IgD-negative memory B cell (primary cell): ENCODE measurements at regions not wholly inside any gene's neighbourhood (a gene's known extent, or its start where the extent isn't known, plus 50 kb on each side); places are given as distances from the start of the nearest gene placed in this dataset.
"Not testable (repeated sequence)": the region's sequence is repeated elsewhere in the genome, so short reads cannot be mapped to it uniquely, and the experiment has no call there.

Experiments used
- H3K27ac Mint-ChIP-seq, 3 donors: one replicate each; pipeline ENCODE4 v1.8.0; 2020 to 2022; ENCODE audit warnings: mild to moderate bottlenecking in 3 of 3, mixed read lengths in 3 of 3, moderate library complexity in 1 of 3
- H3K27me3 Mint-ChIP-seq: one replicate; pipeline ENCODE4 v1.8.0; 2021; ENCODE audit warnings: mixed read lengths
- H3K36me3 Mint-ChIP-seq: one replicate; pipeline ENCODE4 v1.8.0; 2020; ENCODE audit warnings: mild to moderate bottlenecking, mixed read lengths
- H3K4me1 Mint-ChIP-seq, 3 donors: one replicate each; pipeline ENCODE4 v1.8.0; 2020 to 2022; ENCODE audit warnings: mixed read lengths in 3 of 3, mild to moderate bottlenecking in 1 of 3
- H3K4me3 Mint-ChIP-seq, 4 donors: one replicate each; pipeline ENCODE4 v1.8.0; 2020 to 2022; ENCODE audit warnings: mild to moderate bottlenecking in 4 of 4, mixed read lengths in 4 of 4, moderate library complexity in 3 of 4
- H3K9me3 Mint-ChIP-seq, 3 donors: one replicate each; pipeline ENCODE4 v1.8.0; 2020 to 2021; ENCODE audit warnings: mixed read lengths in 3 of 3, mild to moderate bottlenecking in 1 of 3

DNA sequence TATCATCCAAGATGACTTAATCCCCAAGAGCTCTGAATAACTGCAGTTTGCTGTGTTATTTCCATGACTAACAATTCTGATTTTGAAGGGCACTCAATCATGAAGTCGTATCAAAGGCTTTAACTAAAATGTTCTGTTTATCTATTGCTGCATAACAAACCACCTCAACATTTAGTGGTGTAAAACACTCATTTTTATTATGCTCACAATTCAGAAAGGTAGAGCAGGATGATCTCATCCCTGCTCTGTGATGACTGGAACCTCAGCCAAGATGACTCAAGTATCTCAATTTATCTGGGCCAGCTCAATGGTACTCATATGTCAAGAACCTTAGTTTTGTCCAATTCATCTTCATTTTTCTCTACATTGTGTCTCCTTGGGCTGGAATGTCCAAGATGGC is 451.1 kb downstream of the PPARGC1A start:
- Mint-ChIP-seq H3K9me3 (peaks cover 4 to 21% (median 5%) of the 10 kb centered on the region in 3 donors), H3K27ac (no peak overlapping the region), H3K27me3 (no peaks in the 10 kb centered on the region), H3K4me3 (no peak overlapping the region), H3K4me1 (no peaks in the 10 kb centered on the region), H3K36me3 (no peaks in the 10 kb centered on the region)

- Mint-ChIP-seq H3K9me3 (peaks cover 4 to 29% (median 7%) of the 10 kb centered on the region in 3 donors), H3K27me3 (no peaks in the 10 kb centered on the region), H3K4me1 (no peaks in the 10 kb centered on the region), H3K27ac (no peak overlapping the region), H3K4me3 (no peak overlapping the region), H3K36me3 (no peaks in the 10 kb centered on the region)
These were observed 460.4 kb downstream of the PPARGC1A start for GRCh38 chr4:23429497-23429896.

GRCh38 chr4:23425570-23425969 is 464.3 kb downstream of the PPARGC1A start:
- H3K36me3 Mint-ChIP-seq: no peaks in the 10 kb centered on the region
- H3K27ac Mint-ChIP-seq: no peak overlapping the region
- H3K4me1 Mint-ChIP-seq: no peaks in the 10 kb centered on the region
- no peaks in the 10 kb centered on the region for H3K27me3 Mint-ChIP-seq
- H3K4me3 Mint-ChIP-seq: no peak overlapping the region
- H3K9me3 Mint-ChIP-seq: peaks cover 5 to 30% (median 10%) of the 10 kb centered on the region in 3 donors

DNA sequence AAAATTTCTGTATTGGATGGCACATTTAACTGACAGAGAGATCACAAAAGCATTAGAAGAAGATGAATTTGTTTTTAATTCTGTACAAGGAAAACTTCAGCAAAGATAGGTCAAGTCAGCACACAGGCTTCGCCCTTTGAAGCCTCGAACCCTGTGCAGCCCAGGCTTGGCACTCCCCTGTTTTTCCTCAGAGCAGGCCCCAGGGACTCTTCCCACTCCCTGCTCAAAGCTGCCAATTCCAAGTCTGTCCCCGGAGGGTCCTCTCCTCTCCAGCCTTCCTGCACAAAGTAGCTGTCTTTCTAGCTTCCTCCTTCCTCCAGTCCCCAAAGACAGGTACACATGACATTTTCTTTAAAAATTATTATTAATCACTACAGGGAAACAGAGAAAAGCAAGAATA is 466.3 kb downstream of the PPARGC1A start:
- no peaks in the 10 kb centered on the region for H3K4me1 Mint-ChIP-seq
- H3K4me3 Mint-ChIP-seq: no peak overlapping the region
- H3K9me3 Mint-ChIP-seq: peaks cover 4 to 19% (median 10%) of the 10 kb centered on the region in 3 donors
- H3K36me3 Mint-ChIP-seq: no peaks in the 10 kb centered on the region
- H3K27me3 Mint-ChIP-seq: no peaks in the 10 kb centered on the region
- no peak overlapping the region for H3K27ac Mint-ChIP-seq

GRCh38 chr4:23422878-23423277 is 467.0 kb downstream of the PPARGC1A start:
- Mint-ChIP-seq H3K36me3 (no peaks in the 10 kb centered on the region), H3K27me3 (no peaks in the 10 kb centered on the region), H3K4me1 (no peaks in the 10 kb centered on the region), H3K27ac (no peak overlapping the region), H3K9me3 (peaks cover 4 to 15% (median 6%) of the 10 kb centered on the region in 3 donors), H3K4me3 (no peak overlapping the region)

GRCh38 chr4:23413631-23414030 is 476.2 kb downstream of the PPARGC1A start:
- no peaks in the 10 kb centered on the region for H3K27me3 Mint-ChIP-seq
- H3K27ac Mint-ChIP-seq: no peak overlapping the region

DNA sequence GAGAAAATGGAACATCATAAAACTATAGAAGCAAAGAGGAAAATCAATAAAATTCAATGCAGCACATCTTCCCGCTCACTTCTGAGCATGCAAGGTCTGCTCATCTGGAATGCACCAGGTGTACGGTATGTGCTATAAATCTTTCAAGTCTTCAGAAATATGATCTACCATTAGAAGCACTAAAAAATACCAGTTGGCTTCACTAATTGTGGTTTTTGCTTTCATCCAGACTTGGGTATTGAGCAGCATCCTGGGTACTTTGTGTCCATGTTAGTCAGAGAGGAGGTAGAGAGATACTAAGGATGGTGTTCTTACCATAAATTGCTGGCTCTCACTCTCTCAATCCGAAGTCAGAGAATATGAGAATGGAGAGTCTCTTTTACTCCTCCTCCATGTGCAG is 477.1 kb downstream of the PPARGC1A start:
- Mint-ChIP-seq H3K27ac (no peak overlapping the region), H3K27me3 (no peaks in the 10 kb centered on the region), H3K9me3 (peaks cover 5 to 7% (median 6%) of the 10 kb centered on the region in 3 donors), H3K36me3 (no peaks in the 10 kb centered on the region), H3K4me3 (no peak overlapping the region), H3K4me1 (peaks cover 0 to 1% (median 0%) of the 10 kb centered on the region in 3 donors)

More at GRCh38 chr4:23413631-23414030, 476.2 kb downstream of the PPARGC1A start:
- Mint-ChIP-seq H3K4me1 (peaks cover 0 to 1% (median 0%) of the 10 kb centered on the region in 3 donors), H3K4me3 (no peak overlapping the region), H3K9me3 (peaks cover 5 to 7% (median 6%) of the 10 kb centered on the region in 3 donors), H3K36me3 (no peaks in the 10 kb centered on the region)

- H3K9me3 Mint-ChIP-seq: peaks cover 8 to 15% (median 13%) of the 10 kb centered on the region in 3 donors
- not testable (repeated sequence) for H3K36me3 Mint-ChIP-seq, H3K27me3 Mint-ChIP-seq, H3K4me3 Mint-ChIP-seq, H3K27ac Mint-ChIP-seq, H3K4me1 Mint-ChIP-seq
These were observed 480.9 kb downstream of the PPARGC1A start for GRCh38 chr4:23408913-23409312.

DNA sequence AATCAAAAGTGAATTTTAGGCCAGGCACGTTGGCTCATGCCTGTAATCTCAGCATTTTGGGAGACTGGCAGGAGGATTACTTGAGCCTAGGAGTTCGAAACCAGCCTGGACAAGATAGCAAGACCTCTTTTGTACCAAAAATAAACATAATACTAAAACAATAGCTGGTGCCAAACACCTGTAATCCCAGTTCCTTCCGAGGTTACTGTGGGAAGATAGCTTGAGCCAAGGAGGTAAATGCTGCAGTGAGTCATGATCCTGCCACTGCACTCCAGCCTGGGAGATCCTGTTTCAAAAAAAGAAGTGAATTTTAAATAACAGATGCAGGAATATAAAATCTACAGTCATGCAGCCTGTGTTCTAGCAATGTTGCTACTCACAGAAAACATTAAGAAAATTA is 488.3 kb downstream of the PPARGC1A start:
- H3K27ac Mint-ChIP-seq: no peak overlapping the region
- H3K9me3 Mint-ChIP-seq: peaks cover 9 to 34% (median 9%) of the 10 kb centered on the region in 3 donors
- no peaks in the 10 kb centered on the region for H3K4me1 Mint-ChIP-seq
- no peaks in the 10 kb centered on the region for H3K27me3 Mint-ChIP-seq
- no peak overlapping the region for H3K4me3 Mint-ChIP-seq
- peaks cover 3% of the 10 kb centered on the region for H3K36me3 Mint-ChIP-seq

DNA sequence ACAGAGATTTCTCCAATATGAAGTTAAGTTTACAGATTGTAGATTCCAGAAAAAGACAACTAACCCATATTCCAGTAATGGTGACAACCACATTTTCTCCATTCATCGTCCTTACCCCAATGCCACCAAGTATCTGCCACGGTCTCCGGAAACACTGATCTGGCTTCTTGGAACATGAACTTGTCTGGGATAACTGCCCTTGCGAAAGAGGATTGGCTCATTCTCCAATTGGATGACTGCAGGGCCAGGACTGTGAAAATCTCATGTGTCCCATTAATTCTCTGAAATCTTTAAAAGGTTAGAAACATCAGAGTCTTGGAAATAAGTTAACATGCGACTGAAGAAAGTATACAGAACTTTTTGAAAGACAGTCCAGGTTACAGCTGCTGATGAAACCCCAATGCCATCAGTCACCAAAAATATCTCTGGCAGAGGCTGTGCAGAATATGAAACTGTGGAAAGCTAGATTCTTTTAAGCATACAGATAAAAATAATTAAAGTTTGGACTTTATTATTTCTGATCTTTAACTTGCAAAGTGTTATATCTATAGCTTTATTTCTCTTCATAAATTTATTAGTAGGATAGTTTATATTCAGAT is 496.9 kb downstream of the PPARGC1A start:
- Mint-ChIP-seq H3K27me3 (no peaks in the 10 kb centered on the region), H3K4me3 (no peak overlapping the region), H3K27ac (no peak overlapping the region), H3K4me1 (peaks cover 0 to 3% (median 0%) of the 10 kb centered on the region in 3 donors), H3K36me3 (no peaks in the 10 kb centered on the region), H3K9me3 (peaks cover 10 to 27% (median 13%) of the 10 kb centered on the region in 3 donors)

DNA sequence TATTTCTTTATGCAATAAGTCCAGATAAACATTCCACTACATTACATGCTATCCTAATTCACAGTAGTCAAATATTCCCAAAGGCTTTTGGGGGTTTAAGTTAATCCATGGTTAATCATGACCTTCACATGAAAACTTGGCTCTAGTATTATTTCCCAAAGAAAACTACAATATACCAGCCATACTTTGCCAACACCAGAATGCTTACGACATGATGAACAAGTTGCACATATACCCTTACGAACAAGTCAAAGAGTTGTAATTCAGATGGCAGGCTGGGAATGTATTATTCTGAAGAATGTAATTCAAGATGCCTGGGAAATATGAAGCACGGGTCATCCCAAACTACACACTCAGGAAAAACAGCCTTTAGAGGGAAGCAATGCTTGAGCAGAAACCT is 499.6 kb downstream of the PPARGC1A start:
- no peaks in the 10 kb centered on the region for H3K27me3 Mint-ChIP-seq
- no peaks in the 10 kb centered on the region for H3K36me3 Mint-ChIP-seq
- peaks cover 7 to 19% (median 7%) of the 10 kb centered on the region in 3 donors for H3K9me3 Mint-ChIP-seq
- H3K27ac Mint-ChIP-seq: no peak overlapping the region
- no peak overlapping the region for H3K4me3 Mint-ChIP-seq
- H3K4me1 Mint-ChIP-seq: peaks cover 0 to 3% (median 0%) of the 10 kb centered on the region in 3 donors

DNA sequence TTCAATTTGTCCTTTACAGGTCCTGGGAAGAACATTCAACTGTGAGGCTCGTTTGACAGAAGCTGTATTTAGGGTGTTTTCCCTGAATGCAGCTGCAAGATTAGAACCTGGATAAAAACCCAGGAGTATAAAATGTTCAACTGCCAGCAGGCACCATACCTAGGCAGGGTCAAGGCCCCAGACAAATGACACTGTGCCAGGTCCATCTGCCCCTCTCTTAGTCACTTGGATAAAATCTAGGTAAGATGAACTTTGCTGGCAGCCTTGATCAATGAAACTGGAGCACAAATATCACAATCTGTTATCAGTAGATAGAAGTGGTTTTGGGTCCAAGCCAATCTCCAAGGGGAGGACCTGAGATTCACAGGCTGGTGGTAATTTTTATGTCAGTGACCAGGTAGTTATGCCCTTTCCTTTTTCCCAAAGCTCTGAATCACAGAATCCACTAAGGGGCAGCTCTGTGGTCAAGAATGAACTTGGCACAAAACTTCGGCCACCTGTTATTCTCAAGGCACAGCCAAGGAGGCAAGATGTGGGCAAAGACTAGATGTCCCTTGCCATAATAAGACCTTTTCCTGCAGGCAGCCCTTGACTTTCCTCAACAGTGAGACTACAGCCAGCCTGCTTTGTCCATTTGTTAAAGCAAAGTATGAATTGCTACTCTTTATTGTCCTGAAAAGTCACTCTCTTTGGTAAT is 501.0 kb downstream of the PPARGC1A start:
- H3K27ac Mint-ChIP-seq: no peak overlapping the region

DNA sequence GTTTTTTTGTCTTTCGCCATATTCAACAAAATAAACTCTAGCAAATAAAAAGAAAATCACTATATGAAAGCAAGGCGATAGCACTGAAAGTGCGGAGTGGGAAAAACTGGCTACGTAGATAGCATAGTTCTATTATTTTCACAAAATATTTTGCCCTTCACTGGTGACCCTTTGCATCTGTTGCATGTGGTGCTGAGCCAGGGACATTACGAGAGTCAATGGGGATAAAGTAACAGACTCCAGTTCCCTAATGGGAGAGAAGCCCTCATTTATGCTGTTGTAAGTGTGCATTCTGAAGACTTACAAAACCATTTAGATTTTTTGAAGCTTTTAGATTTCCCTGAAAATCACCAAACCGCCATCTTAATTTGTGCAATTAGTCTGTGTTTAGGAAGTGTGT is 501.6 kb downstream of the PPARGC1A start:
- Mint-ChIP-seq H3K27ac (no peak overlapping the region), H3K9me3 (peaks cover 4 to 12% (median 7%) of the 10 kb centered on the region in 3 donors), H3K27me3 (no peaks in the 10 kb centered on the region), H3K4me3 (no peak overlapping the region), H3K36me3 (no peaks in the 10 kb centered on the region), H3K4me1 (peaks cover 0 to 3% (median 0%) of the 10 kb centered on the region in 3 donors)

More for the DNA sequence above, 501.0 kb downstream of the PPARGC1A start:
- Mint-ChIP-seq H3K27me3 (no peaks in the 10 kb centered on the region), H3K4me3 (no peak overlapping the region), H3K4me1 (peaks cover 0 to 3% (median 0%) of the 10 kb centered on the region in 3 donors), H3K36me3 (no peaks in the 10 kb centered on the region), H3K9me3 (peaks cover 4 to 13% (median 7%) of the 10 kb centered on the region in 3 donors)

DNA sequence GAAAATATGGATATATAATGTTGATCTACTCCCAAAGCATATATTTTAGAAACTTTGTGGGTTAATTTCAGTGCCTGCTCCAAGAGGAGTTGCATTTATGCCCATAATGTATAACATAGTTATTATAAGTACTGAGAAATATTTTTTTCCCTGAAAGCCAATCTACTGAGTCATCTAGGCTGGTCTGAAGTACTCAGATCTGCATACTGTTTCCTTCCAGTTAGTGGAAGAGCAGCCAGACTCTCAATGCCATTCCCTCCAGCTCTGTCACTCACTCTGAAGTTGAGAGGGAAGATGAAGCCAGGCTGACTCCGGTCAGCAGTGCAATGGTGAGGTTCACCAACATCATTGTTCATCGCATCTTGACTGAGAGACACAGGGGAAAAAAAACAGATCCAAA is 505.1 kb downstream of the PPARGC1A start:
- no peak overlapping the region for H3K4me3 Mint-ChIP-seq
- no peaks in the 10 kb centered on the region for H3K36me3 Mint-ChIP-seq
- peaks cover 0 to 3% (median 1%) of the 10 kb centered on the region in 3 donors for H3K9me3 Mint-ChIP-seq
- no peak overlapping the region for H3K27ac Mint-ChIP-seq
- H3K4me1 Mint-ChIP-seq: no peaks in the 10 kb centered on the region
- H3K27me3 Mint-ChIP-seq: no peaks in the 10 kb centered on the region

- peaks cover 0 to 11% (median 1%) of the 10 kb centered on the region in 3 donors for H3K9me3 Mint-ChIP-seq
- no peaks in the 10 kb centered on the region for H3K27me3 Mint-ChIP-seq
- no peak overlapping the region for H3K27ac Mint-ChIP-seq
- no peaks in the 10 kb centered on the region for H3K4me1 Mint-ChIP-seq
- no peak overlapping the region for H3K4me3 Mint-ChIP-seq
- no peaks in the 10 kb centered on the region for H3K36me3 Mint-ChIP-seq
These were observed 507.0 kb downstream of the PPARGC1A start for GRCh38 chr4:23382879-23383278.

DNA sequence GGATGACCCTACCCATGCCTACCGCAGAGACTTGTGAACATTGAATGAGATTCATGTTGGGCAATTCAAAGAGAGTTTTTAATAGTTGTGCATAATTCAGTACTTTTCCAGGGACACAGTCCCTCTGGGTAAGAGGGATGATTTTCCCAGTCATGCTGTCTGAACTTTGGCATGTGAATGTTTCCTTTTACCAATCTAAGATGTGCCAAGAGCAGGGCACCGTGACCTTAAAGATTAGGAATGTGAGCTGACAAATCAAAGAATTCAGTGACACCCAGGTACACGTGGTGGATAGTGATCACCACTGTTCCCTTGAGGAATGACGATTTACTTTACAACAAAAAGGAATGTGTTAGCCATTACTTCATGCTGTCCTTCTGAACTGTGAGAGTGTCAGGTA is 515.6 kb downstream of the PPARGC1A start:
- H3K4me3 Mint-ChIP-seq: no peak overlapping the region
- no peak overlapping the region for H3K27ac Mint-ChIP-seq
- H3K36me3 Mint-ChIP-seq: no peaks in the 10 kb centered on the region
- H3K27me3 Mint-ChIP-seq: no peaks in the 10 kb centered on the region
- peaks cover 1 to 15% (median 2%) of the 10 kb centered on the region in 3 donors for H3K9me3 Mint-ChIP-seq
- H3K4me1 Mint-ChIP-seq: no peaks in the 10 kb centered on the region
